Esophagus squamous epithelium (tissue), 5 donors: ENCODE measurements at regions not wholly inside any gene's neighbourhood (a gene's known extent, or its start where the extent isn't known, plus 50 kb on each side); places are given as distances from the start of the nearest gene placed in this dataset.

ENCODE experiments used
- DNase-seq: peaks from one replicate; lab custom pipeline; 2025; lab: John Stamatoyannopoulos, UW
- H3K27ac ChIP-seq, 4 donors: fragments of 200-600 bp; sonication (generic); one replicate each; pipeline ENCODE4 v1.5.1; 2016 to 2019; ENCODE audit warnings: mild to moderate bottlenecking in 1 of 4
- H3K27me3 ChIP-seq, 4 donors: fragments of 200-600 bp; sonication (generic); 1 replicate in 3 of 4; 2 replicates in 1 of 4; pipeline versions ENCODE4 v1.5.1 to v1.6.0; 2017 to 2021; ENCODE audit warnings: antibody characterized with exemption in 1 of 4
- H3K36me3 ChIP-seq, 3 donors: fragments of 200-600 bp; sonication (generic); one replicate each; pipeline ENCODE4 v1.5.1; 2016 to 2019
- H3K4me1 ChIP-seq, 3 donors: fragments of 200-600 bp; sonication (generic); one replicate each; pipeline ENCODE4 v1.5.1; 2017 to 2019
- H3K4me3 ChIP-seq, 4 donors: fragments of 200-600 bp; sonication (generic); 1 replicate in 3 of 4; 2 replicates in 1 of 4; pipeline ENCODE4 v1.5.1; 2016 to 2019; ENCODE audit warnings: mild to moderate bottlenecking in 2 of 4, moderate library complexity in 1 of 4
- H3K9me3 ChIP-seq, 3 donors: fragments of 200-600 bp; sonication (generic); one replicate each; pipeline ENCODE4 v1.5.1; 2016 to 2019
- POLR2A ChIP-seq, 4 donors: fragments of 450-650 bp; IDR thresholded peaks; one replicate each; pipeline ENCODE4 v1.6.1; 2017; ENCODE audit warnings: antibody characterized with exemption in 4 of 4, mild to moderate bottlenecking in 4 of 4, moderate library complexity in 3 of 4
- WGBS, 2 donors: methylation state at CpG; one replicate each; pipeline ENCODE4 v1.1.5; 2018; 5-methylcytosine and 5-hydroxymethylcytosine counted together
- intact Hi-C: fragments of 100-400 bp; cut with DNase I; formaldehyde crosslinking; loops from one replicate; pipeline ENCODE4 v1.15.0; 2022
- TF ChIP-seq, protein P1 (sequence below), 6 experiments: fragments of 450-650 bp in 4 of 6; fragments of 200-600 bp in 2 of 6; sonication (generic) in 2 of 6; IDR thresholded peaks; one replicate each; pipeline ENCODE4 v1.5.1; 2016 to 2019; ENCODE audit warnings: antibody characterized with exemption in 6 of 6, mild to moderate bottlenecking in 4 of 6, moderate library complexity in 4 of 6
- donor health status: DM: yes; HTN: yes; CAD: no.

DNA sequence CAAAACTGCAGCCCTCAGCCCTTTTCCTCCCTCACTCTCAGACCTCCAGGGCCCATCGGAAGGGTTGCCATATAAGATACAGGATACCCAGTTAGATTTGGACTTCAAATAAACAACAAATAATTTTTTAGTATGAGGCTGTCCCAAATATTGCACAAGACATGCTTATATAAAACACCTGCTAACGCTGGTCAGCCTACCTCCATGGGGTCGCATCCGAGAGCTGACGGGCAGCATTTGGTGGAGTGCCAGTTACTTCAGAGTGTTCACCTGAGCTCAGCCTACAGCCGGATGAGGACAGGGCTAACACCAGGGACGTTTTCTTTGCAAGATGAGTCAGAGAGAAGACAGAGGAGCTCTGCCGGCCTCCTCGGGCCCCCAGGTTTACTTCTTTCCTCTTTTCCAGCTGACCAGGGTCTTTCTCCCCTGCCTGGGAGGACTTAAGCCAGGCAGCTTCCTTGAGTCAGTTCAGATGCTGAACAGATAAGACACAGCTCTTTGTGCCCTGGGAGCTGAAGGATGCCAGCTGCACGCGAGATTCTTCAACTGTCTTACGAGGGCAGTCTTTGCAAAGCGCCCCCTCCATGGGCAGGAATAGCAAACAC is 141.2 kb upstream of the KCNG1 start:
- Histone ChIP-seq H3K4me3 (no peak overlapping the region), H3K4me1 (no peaks in the 10 kb centered on the region), H3K27ac (no peak overlapping the region), H3K27me3 (peaks cover 0 to 46% (median 0%) of the 10 kb centered on the region in 4 donors), H3K9me3 (no peaks in the 10 kb centered on the region), H3K36me3 (no peaks in the 10 kb centered on the region)
- 65 to 66% methylated on average over 7 to 13 of the region's 13 CpGs for WGBS, 2 donors
- intact Hi-C loops: no loop called here
- TF ChIP-seq POLR2A (IDR thresholded peaks at IDR 0.05): no peak
- no peak for DNase-seq

DNA sequence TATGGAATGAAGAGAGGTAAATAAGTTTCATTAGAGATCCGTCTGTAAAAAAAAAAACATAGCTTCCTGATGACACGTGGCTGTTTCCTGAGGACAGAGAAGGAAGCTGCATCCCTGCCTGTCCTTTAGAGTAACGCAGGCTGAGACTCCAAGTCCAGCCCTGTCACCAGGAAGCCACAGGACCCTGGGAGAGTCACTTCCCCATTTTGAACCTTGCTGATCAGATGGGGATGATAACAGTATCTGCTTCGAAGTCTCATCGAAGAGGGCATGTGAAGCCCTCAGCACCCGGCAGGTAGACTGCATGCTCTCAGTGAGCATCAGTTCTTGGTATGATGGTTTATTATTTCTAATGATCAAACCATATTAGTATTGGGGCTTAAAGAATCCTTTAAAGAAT is 139.1 kb upstream of the KCNG1 start:
- TF ChIP-seq POLR2A (IDR thresholded peaks at IDR 0.05): no peak
- TF ChIP-seq, protein P1, sequence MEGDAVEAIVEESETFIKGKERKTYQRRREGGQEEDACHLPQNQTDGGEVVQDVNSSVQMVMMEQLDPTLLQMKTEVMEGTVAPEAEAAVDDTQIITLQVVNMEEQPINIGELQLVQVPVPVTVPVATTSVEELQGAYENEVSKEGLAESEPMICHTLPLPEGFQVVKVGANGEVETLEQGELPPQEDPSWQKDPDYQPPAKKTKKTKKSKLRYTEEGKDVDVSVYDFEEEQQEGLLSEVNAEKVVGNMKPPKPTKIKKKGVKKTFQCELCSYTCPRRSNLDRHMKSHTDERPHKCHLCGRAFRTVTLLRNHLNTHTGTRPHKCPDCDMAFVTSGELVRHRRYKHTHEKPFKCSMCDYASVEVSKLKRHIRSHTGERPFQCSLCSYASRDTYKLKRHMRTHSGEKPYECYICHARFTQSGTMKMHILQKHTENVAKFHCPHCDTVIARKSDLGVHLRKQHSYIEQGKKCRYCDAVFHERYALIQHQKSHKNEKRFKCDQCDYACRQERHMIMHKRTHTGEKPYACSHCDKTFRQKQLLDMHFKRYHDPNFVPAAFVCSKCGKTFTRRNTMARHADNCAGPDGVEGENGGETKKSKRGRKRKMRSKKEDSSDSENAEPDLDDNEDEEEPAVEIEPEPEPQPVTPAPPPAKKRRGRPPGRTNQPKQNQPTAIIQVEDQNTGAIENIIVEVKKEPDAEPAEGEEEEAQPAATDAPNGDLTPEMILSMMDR (IDR thresholded peaks at IDR 0.05): no peak
- Histone ChIP-seq H3K27ac (no peak overlapping the region), H3K27me3 (peaks cover 0 to 56% (median 0%) of the 10 kb centered on the region in 4 donors), H3K36me3 (no peaks in the 10 kb centered on the region), H3K4me3 (no peak overlapping the region), H3K4me1 (peaks cover 0 to 2% (median 0%) of the 10 kb centered on the region in 3 donors), H3K9me3 (no peaks in the 10 kb centered on the region)
- intact Hi-C loops: no loop called here
- DNase-seq: no peak
- WGBS, 2 donors: 58 to 64% methylated on average over 4 to 6 of the region's 6 CpGs

DNA sequence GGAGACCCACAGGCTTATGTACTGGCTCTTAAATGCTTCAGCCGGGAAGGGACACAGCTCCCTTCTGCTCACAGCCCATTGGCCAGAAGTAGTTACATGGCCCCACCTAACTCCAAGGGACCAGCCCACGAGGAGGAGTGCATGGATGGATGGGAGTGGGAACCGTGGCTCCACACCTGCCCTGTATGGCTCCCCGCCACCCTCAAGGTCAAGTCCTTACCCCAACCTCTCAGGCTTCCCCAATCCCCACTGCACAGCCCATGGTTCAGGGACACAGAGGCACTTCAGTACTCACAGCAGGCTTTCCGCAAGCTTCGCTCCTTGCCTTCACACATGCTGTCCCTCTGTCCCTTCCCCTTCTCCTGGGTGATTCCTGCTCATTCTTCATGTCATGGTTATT is 137.9 kb upstream of the KCNG1 start:
- no peak for DNase-seq
- 42 to 80% methylated on average over 2 to 4 of the region's 6 CpGs for WGBS, 2 donors
- H3K9me3 ChIP-seq: no peaks in the 10 kb centered on the region
- peaks cover 0 to 14% (median 0%) of the 10 kb centered on the region in 3 donors for H3K4me1 ChIP-seq
- no peak overlapping the region for H3K27ac ChIP-seq
- H3K27me3 ChIP-seq: peaks cover 0 to 64% (median 0%) of the 10 kb centered on the region in 4 donors
- TF ChIP-seq, protein P1 (IDR thresholded peaks at IDR 0.05): no peak
- TF ChIP-seq POLR2A (IDR thresholded peaks at IDR 0.05): no peak
- intact Hi-C loops: no loop called here
- no peak overlapping the region for H3K4me3 ChIP-seq
- H3K36me3 ChIP-seq: no peaks in the 10 kb centered on the region

DNA sequence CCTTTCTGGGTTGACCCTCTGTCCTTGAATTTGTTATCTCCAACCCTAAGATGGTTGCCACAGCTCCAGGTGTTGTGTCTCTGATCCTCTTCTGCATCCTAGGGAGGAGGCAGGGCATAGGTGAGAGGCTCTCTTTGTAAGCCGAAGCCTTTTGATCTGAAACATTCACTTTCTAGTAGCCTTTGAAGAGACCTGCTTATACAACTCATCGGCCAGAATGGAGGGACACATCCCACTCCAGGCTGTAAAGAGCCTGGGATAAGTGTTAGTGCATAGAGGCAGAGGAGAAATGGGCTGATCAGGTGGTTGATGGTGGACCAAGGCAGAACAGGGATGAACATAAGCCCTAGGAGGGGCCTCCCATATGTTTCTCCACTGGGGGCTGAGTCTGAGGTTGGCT is 137.1 kb upstream of the KCNG1 start:
- Histone ChIP-seq H3K9me3 (no peaks in the 10 kb centered on the region), H3K4me1 (peaks cover 0 to 17% (median 0%) of the 10 kb centered on the region in 3 donors), H3K27me3 (peaks cover 0 to 71% (median 0%) of the 10 kb centered on the region in 4 donors), H3K36me3 (no peaks in the 10 kb centered on the region), H3K27ac (no peak overlapping the region), H3K4me3 (no peak overlapping the region)
- 17 to 73% methylated on average over 1 to 2 of the region's 2 CpGs for WGBS, 2 donors
- intact Hi-C loops: no loop called here
- TF ChIP-seq, protein P1 (IDR thresholded peaks at IDR 0.05): no peak
- TF ChIP-seq POLR2A (IDR thresholded peaks at IDR 0.05): no peak
- no peak for DNase-seq

DNA sequence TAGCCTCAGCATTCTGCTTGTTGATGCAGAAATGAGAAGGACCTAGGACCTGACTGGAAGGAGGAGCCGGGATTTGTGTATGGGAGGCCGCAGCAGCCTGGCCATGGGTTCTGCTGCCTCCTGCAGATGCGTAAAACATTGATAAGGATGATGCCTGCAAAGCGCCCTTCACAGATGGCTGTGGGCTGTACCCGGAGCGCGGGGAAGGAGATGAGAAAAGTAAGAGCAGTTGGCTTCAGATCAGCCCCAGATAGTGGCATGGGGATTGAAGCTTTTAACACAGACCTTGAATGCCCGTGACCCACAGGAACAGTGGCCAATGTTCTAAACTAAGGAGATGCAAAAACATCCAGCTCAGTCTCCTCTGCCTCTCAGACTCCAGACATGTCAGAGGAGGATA is 136.4 kb upstream of the KCNG1 start:
- Histone ChIP-seq H3K4me1 (peaks cover 0 to 17% (median 0%) of the 10 kb centered on the region in 3 donors), H3K27ac (no peak overlapping the region), H3K27me3 (peaks cover 0 to 78% (median 0%) of the 10 kb centered on the region in 4 donors), H3K9me3 (no peaks in the 10 kb centered on the region), H3K36me3 (no peaks in the 10 kb centered on the region), H3K4me3 (no peak overlapping the region)
- intact Hi-C loops: no loop called here
- TF ChIP-seq, protein P1 (IDR thresholded peaks at IDR 0.05): no peak
- TF ChIP-seq POLR2A (IDR thresholded peaks at IDR 0.05): no peak
- DNase-seq: no peak
- WGBS, 2 donors: 71 to 83% methylated on average over 8 of the region's 8 CpGs
